Embryonic facial prominence (tissue), 1 donor: ENCODE measurements at regions not wholly inside any gene's neighbourhood (a gene's known extent, or its start where the extent isn't known, plus 50 kb on each side); places are given as distances from the start of the nearest gene placed in this dataset.

Experiments used
- DNase-seq: peaks from one replicate; pipeline ENCODE4 v3.0.0-alpha.2; 2016; ENCODE audit errors: extremely low spot score

GRCh38 chr6:14713008-14713960 is 532.6 kb upstream of the JARID2 start:
- DNase-seq: no peak

- no peak for DNase-seq
Observed at GRCh38 chr6:14713966-14714631, 531.8 kb upstream of the JARID2 start.

- no peak for DNase-seq
Observed at GRCh38 chr6:14715076-14715475, 530.8 kb upstream of the JARID2 start.

- no peak for DNase-seq
Observed at GRCh38 chr6:14716499-14717146, 529.2 kb upstream of the JARID2 start.

GRCh38 chr6:14717307-14717706 is 528.6 kb upstream of the JARID2 start:
- DNase-seq: no peak

GRCh38 chr6:14718861-14719260 is 527.0 kb upstream of the JARID2 start:
- DNase-seq: no peak

GRCh38 chr6:14719270-14719669 is 526.6 kb upstream of the JARID2 start:
- no peak for DNase-seq

- DNase-seq: no peak
Observed at GRCh38 chr6:14720411-14721102, 525.3 kb upstream of the JARID2 start.

- no peak for DNase-seq
Observed at GRCh38 chr6:14721103-14721758, 524.6 kb upstream of the JARID2 start.

- no peak for DNase-seq
Observed at GRCh38 chr6:14722001-14722562, 523.8 kb upstream of the JARID2 start.

GRCh38 chr6:14722704-14723103 is 523.2 kb upstream of the JARID2 start:
- DNase-seq: no peak

GRCh38 chr6:14723535-14724086 is 522.3 kb upstream of the JARID2 start:
- no peak for DNase-seq

- DNase-seq: no peak
Observed at GRCh38 chr6:14724549-14724948, 521.3 kb upstream of the JARID2 start.

GRCh38 chr6:14726816-14727493 is 518.9 kb upstream of the JARID2 start:
- DNase-seq: no peak

- no peak for DNase-seq
Observed at GRCh38 chr6:14727494-14728395, 518.1 kb upstream of the JARID2 start.

- no peak for DNase-seq
Observed at GRCh38 chr6:14728396-14729024, 517.4 kb upstream of the JARID2 start.

GRCh38 chr6:14729129-14729871 is 516.6 kb upstream of the JARID2 start:
- DNase-seq: no peak

- DNase-seq: no peak
Observed at GRCh38 chr6:14730654-14731053, 515.2 kb upstream of the JARID2 start.
